Left lung (tissue), 4 donors: ENCODE measurements at regions not wholly inside any gene's neighbourhood (a gene's known extent, or its start where the extent isn't known, plus 50 kb on each side); places are given as distances from the start of the nearest gene placed in this dataset.
"Not testable (repeated sequence)": the region's sequence is repeated elsewhere in the genome, so short reads cannot be mapped to it uniquely, and the experiment has no call there.

Experiments used
- ATAC-seq: fragments of 200-7000 bp; cut with Tn5 transposase; one replicate; pipeline ENCODE4 v1.9.1; 2020; ENCODE audit warnings: moderate library complexity
- DNase-seq, 4 donors: peaks; one replicate each; pipeline ENCODE4 v3.0.0-alpha.2; 2013 to 2020
- H3K27ac ChIP-seq, 2 donors: fragments of 200-600 bp; sonication (generic) in 1 of 2; one replicate each; pipeline versions ENCODE4 v1.5.0 to v1.8.0; 2020 to 2021
- H3K27me3 ChIP-seq, 2 donors: fragments of 200-600 bp; sonication (generic) in 1 of 2; one replicate each; pipeline versions ENCODE4 v1.5.0 to v1.8.0; 2020 to 2021
- H3K36me3 ChIP-seq, 2 donors: fragments of 200-600 bp; sonication (generic) in 1 of 2; one replicate each; pipeline versions ENCODE4 v1.5.0 to v1.8.0; 2020 to 2021
- H3K4me1 ChIP-seq, 2 donors: fragments of 200-600 bp; one replicate each; pipeline ENCODE4 v1.8.0; 2021
- H3K4me3 ChIP-seq, 2 donors: fragments of 200-600 bp; sonication (generic) in 1 of 2; one replicate each; pipeline versions ENCODE4 v1.5.0 to v1.8.0; 2020 to 2021; ENCODE audit warnings: mild to moderate bottlenecking in 1 of 2
- H3K9me3 ChIP-seq, 2 donors: fragments of 200-600 bp; sonication (generic) in 1 of 2; one replicate each; pipeline versions ENCODE4 v1.5.0 to v1.8.0; 2020 to 2021
- intact Hi-C, 2 donors: fragments of 100-400 bp; cut with DNase I; formaldehyde crosslinking; loops; one replicate each; pipeline versions ENCODE4 v1.11.2 to v1.14.2; 2022
- donor health status: DM: no; HTN: yes; CAD: no.
- donor health status: DM: no; HTN: no; CAD: no.

- H3K9me3 ChIP-seq, H3K4me1 ChIP-seq, DNase-seq, H3K4me3 ChIP-seq, H3K36me3 ChIP-seq, H3K27ac ChIP-seq, intact Hi-C loops, H3K27me3 ChIP-seq, ATAC-seq: not testable (repeated sequence)
These were observed 89.7 kb downstream of the PPIAL4C start for GRCh38 chr1:149673231-149673909.

GRCh38 chr1:149674921-149675320 lies 91.3 kb downstream of the PPIAL4C start:
- H3K27me3 ChIP-seq, ATAC-seq, intact Hi-C loops, H3K9me3 ChIP-seq, H3K36me3 ChIP-seq, H3K4me1 ChIP-seq, H3K4me3 ChIP-seq, H3K27ac ChIP-seq: not testable (repeated sequence)
- peak in 1 of 4 donors; percentile 36 for DNase-seq

GRCh38 chr1:149677359-149677758 lies 93.7 kb downstream of the PPIAL4C start:
- ATAC-seq (peak; percentile 83), DNase-seq (peak in 1 of 4 donors; percentile 1)
- H3K4me1 ChIP-seq, H3K27ac ChIP-seq, H3K36me3 ChIP-seq, H3K4me3 ChIP-seq, intact Hi-C loops, H3K9me3 ChIP-seq, H3K27me3 ChIP-seq: not testable (repeated sequence)

DNA sequence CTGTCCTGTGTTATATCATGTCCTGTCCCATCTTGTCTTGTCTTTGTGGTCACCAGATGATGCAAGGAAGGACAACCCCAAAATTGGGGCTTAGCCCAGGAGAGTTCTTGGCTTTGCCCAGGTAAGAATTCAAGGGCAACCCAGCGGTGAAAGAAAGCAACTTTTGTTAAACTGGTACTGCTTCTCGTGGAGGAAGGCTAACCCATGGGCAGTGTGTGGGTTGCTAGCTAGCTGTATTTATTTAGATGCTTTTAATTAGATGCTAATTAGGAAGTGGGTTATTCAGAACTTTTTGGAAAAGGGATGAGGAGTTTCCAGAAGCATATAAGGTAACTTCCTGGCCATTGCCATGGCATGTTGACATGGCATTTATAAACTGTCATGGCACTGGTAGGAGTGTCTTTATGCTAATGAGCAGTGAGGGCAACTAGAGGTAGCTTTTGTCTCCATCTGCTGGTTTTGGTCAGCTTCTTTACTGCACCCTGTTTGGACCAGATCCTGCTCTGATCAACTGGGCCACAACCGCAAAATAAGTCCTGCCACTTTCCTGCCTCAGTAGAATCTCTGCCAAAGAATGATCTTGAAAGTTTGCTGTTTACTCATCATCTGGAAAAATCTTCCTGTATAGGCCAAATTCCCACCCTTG lies 95.8 kb upstream of the FCGR1A start:
- peak; percentile 98 for ATAC-seq
- intact Hi-C loops: not testable (repeated sequence)

GRCh38 chr1:149691399-149691798 lies 91.1 kb upstream of the FCGR1A start:
- H3K4me1 ChIP-seq, intact Hi-C loops, ATAC-seq: not testable (repeated sequence)

More for the DNA sequence above, 95.8 kb upstream of the FCGR1A start:
- not testable (repeated sequence) for H3K4me1 ChIP-seq, H3K27ac ChIP-seq, H3K36me3 ChIP-seq, DNase-seq, H3K27me3 ChIP-seq, H3K4me3 ChIP-seq, H3K9me3 ChIP-seq

GRCh38 chr1:149692804-149693539 lies 89.5 kb upstream of the FCGR1A start:
- H3K9me3 ChIP-seq, H3K4me3 ChIP-seq, intact Hi-C loops, H3K27ac ChIP-seq, H3K4me1 ChIP-seq, H3K27me3 ChIP-seq, H3K36me3 ChIP-seq, ATAC-seq: not testable (repeated sequence)
- peak in 1 of 4 donors; percentile 10 for DNase-seq

More at GRCh38 chr1:149691399-149691798, 91.1 kb upstream of the FCGR1A start:
- not testable (repeated sequence) for H3K4me3 ChIP-seq, DNase-seq, H3K36me3 ChIP-seq, H3K27me3 ChIP-seq, H3K9me3 ChIP-seq, H3K27ac ChIP-seq

- intact Hi-C loops, H3K27ac ChIP-seq, ATAC-seq: not testable (repeated sequence)
These were observed 87.4 kb upstream of the FCGR1A start for GRCh38 chr1:149695066-149695465.

DNA sequence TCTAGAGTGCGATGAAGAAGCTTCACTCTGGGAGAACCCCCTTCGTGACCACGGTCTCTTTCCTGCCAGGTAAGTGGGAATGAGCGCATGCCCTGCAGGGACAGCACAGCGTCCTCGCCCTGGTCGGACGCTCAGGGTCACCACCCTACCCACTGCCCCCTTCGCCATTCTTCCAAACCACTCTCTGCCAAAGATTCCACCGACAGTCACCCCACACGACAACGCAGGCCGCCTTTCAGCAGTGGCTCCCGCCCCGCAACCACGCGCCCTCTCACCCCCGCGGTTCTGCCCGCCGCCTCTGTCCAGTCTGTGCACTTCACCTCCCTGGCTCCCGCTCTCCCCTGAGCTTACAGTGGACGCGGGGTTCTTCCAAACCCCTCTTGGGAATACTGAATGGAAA lies 82.3 kb upstream of the FCGR1A start:
- H3K4me1 ChIP-seq, H3K27ac ChIP-seq, H3K9me3 ChIP-seq, H3K36me3 ChIP-seq, H3K4me3 ChIP-seq, ATAC-seq, intact Hi-C loops, DNase-seq, H3K27me3 ChIP-seq: not testable (repeated sequence)

More at GRCh38 chr1:149695066-149695465, 87.4 kb upstream of the FCGR1A start:
- H3K4me3 ChIP-seq, H3K4me1 ChIP-seq, DNase-seq, H3K27me3 ChIP-seq, H3K9me3 ChIP-seq, H3K36me3 ChIP-seq: not testable (repeated sequence)

GRCh38 chr1:149700677-149701567 lies 81.6 kb upstream of the FCGR1A start:
- H3K36me3 ChIP-seq, H3K27me3 ChIP-seq, H3K4me3 ChIP-seq, H3K9me3 ChIP-seq, DNase-seq, H3K4me1 ChIP-seq, intact Hi-C loops, H3K27ac ChIP-seq: not testable (repeated sequence)
- peak; percentile 73 for ATAC-seq

- peak; percentile 83 for ATAC-seq
- H3K4me3 ChIP-seq, H3K4me1 ChIP-seq, H3K27me3 ChIP-seq, H3K27ac ChIP-seq, intact Hi-C loops, H3K36me3 ChIP-seq, H3K9me3 ChIP-seq: not testable (repeated sequence)
- DNase-seq: peak in 2 of 4 donors; percentile 42 to 75
These were observed 74.2 kb upstream of the FCGR1A start for GRCh38 chr1:149708192-149708853.

DNA sequence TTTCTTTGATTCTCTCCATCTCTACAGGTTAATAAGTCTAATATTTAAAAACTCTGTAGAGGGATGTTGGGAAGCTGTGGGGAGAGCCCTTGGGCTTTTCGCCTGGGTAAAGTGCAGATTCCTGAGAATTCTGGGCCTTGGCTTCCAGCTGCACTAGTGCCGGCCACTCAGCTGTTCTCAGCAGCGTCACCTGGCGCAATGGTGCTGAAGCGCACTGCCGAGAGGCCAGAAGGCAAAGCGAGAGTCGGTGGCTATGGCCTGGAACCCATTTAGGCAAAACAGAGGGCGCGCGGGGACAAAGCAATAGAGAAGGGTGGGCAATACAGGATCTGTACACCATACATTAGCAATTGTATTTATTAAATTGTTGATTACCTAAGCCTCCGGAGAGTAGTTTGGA lies 70.8 kb upstream of the FCGR1A start:
- DNase-seq, H3K4me3 ChIP-seq, H3K36me3 ChIP-seq, H3K4me1 ChIP-seq, H3K27ac ChIP-seq, H3K9me3 ChIP-seq, H3K27me3 ChIP-seq, intact Hi-C loops: not testable (repeated sequence)
- peak; percentile 91 for ATAC-seq
